Mononuclear cell (primary cell): ENCODE measurements at regions not wholly inside any gene's neighbourhood (a gene's known extent, or its start where the extent isn't known, plus 50 kb on each side); places are given as distances from the start of the nearest gene placed in this dataset.

Experiments
- H3K27me3 ChIP-seq: 2 replicates; pipeline ENCODE4 v1.6.0; 2011; ENCODE audit warnings: low read length, control low read depth; ENCODE audit not compliant: insufficient read depth
- H3K4me1 ChIP-seq: 2 replicates; pipeline ENCODE4 v1.5.1; 2011; ENCODE audit warnings: mild to moderate bottlenecking, low read length, control low read depth; ENCODE audit not compliant: insufficient read depth
- H3K4me3 ChIP-seq: 2 replicates; pipeline ENCODE4 v1.5.1; 2011; ENCODE audit warnings: mild to moderate bottlenecking, low read length, moderate library complexity
- H3K9me3 ChIP-seq: 2 replicates; pipeline ENCODE4 v1.5.1; 2011; ENCODE audit warnings: low read depth, mild to moderate bottlenecking, control low read depth, low read length

- Histone ChIP-seq H3K27me3 (peaks cover 29% of the 10 kb centered on the region), H3K4me3 (no peak overlapping the region), H3K4me1 (no peaks in the 10 kb centered on the region), H3K9me3 (no peaks in the 10 kb centered on the region)
These were observed 77.9 kb downstream of the TMEM30B start for GRCh38 chr14:61203081-61203753.

- peaks cover 36% of the 10 kb centered on the region for H3K27me3 ChIP-seq
- H3K9me3 ChIP-seq = no peaks in the 10 kb centered on the region
These were observed 79.0 kb downstream of the TMEM30B start for GRCh38 chr14:61202124-61202523.

GRCh38 chr14:61201171-61201570 is 80.0 kb downstream of the TMEM30B start:
- Histone ChIP-seq H3K4me3 (no peak overlapping the region), H3K9me3 (no peaks in the 10 kb centered on the region), H3K27me3 (peaks cover 36% of the 10 kb centered on the region), H3K4me1 (no peaks in the 10 kb centered on the region)

More at GRCh38 chr14:61202124-61202523, 79.0 kb downstream of the TMEM30B start:
- no peak overlapping the region for H3K4me3 ChIP-seq
- no peaks in the 10 kb centered on the region for H3K4me1 ChIP-seq

GRCh38 chr14:61197416-61197815 is 83.7 kb downstream of the TMEM30B start:
- peaks cover 31% of the 10 kb centered on the region for H3K27me3 ChIP-seq
- H3K4me1 ChIP-seq = no peaks in the 10 kb centered on the region
- no peaks in the 10 kb centered on the region for H3K9me3 ChIP-seq
- no peak overlapping the region for H3K4me3 ChIP-seq

- Histone ChIP-seq H3K4me3 (no peak overlapping the region), H3K9me3 (no peaks in the 10 kb centered on the region), H3K27me3 (peaks cover 37% of the 10 kb centered on the region), H3K4me1 (no peaks in the 10 kb centered on the region)
These were observed 84.3 kb downstream of the TMEM30B start for GRCh38 chr14:61196792-61197191.

- peaks cover 42% of the 10 kb centered on the region for H3K27me3 ChIP-seq
- no peak overlapping the region for H3K4me3 ChIP-seq
- no peaks in the 10 kb centered on the region for H3K4me1 ChIP-seq
- no peaks in the 10 kb centered on the region for H3K9me3 ChIP-seq
These were observed 85.1 kb downstream of the TMEM30B start for GRCh38 chr14:61196034-61196433.

- Histone ChIP-seq H3K9me3 (no peaks in the 10 kb centered on the region), H3K27me3 (peaks cover 45% of the 10 kb centered on the region), H3K4me1 (peaks cover 7% of the 10 kb centered on the region), H3K4me3 (no peak overlapping the region)
These were observed 87.7 kb downstream of the TMEM30B start for GRCh38 chr14:61193476-61193875.

- Histone ChIP-seq H3K27me3 (peaks cover 49% of the 10 kb centered on the region), H3K9me3 (no peaks in the 10 kb centered on the region), H3K4me1 (peaks cover 7% of the 10 kb centered on the region), H3K4me3 (no peak overlapping the region)
These were observed 88.1 kb downstream of the TMEM30B start for GRCh38 chr14:61192989-61193388.

GRCh38 chr14:61191733-61192132 is 89.4 kb downstream of the TMEM30B start:
- H3K4me3 ChIP-seq = no peak overlapping the region
- H3K9me3 ChIP-seq = no peaks in the 10 kb centered on the region
- peaks cover 55% of the 10 kb centered on the region for H3K27me3 ChIP-seq
- peaks cover 7% of the 10 kb centered on the region for H3K4me1 ChIP-seq

- Histone ChIP-seq H3K9me3 (no peaks in the 10 kb centered on the region), H3K27me3 (peaks cover 63% of the 10 kb centered on the region), H3K4me3 (no peak overlapping the region), H3K4me1 (peaks cover 7% of the 10 kb centered on the region)
These were observed 90.8 kb downstream of the TMEM30B start for GRCh38 chr14:61190341-61190740.

- H3K4me1 ChIP-seq = peaks cover 7% of the 10 kb centered on the region
- H3K27me3 ChIP-seq = peaks cover 70% of the 10 kb centered on the region
- H3K9me3 ChIP-seq = no peaks in the 10 kb centered on the region
- H3K4me3 ChIP-seq = no peak overlapping the region
These were observed 91.9 kb downstream of the TMEM30B start for GRCh38 chr14:61188978-61189808.

GRCh38 chr14:61188196-61188595 is 92.9 kb downstream of the TMEM30B start:
- no peaks in the 10 kb centered on the region for H3K9me3 ChIP-seq
- peaks cover 70% of the 10 kb centered on the region for H3K27me3 ChIP-seq
- H3K4me3 ChIP-seq = no peak overlapping the region
- peaks cover 7% of the 10 kb centered on the region for H3K4me1 ChIP-seq

GRCh38 chr14:61187196-61187905 is 93.8 kb downstream of the TMEM30B start:
- H3K4me1 ChIP-seq = peaks cover 7% of the 10 kb centered on the region
- H3K9me3 ChIP-seq = no peaks in the 10 kb centered on the region
- peaks cover 70% of the 10 kb centered on the region for H3K27me3 ChIP-seq
- no peak overlapping the region for H3K4me3 ChIP-seq

- H3K4me3 ChIP-seq = no peak overlapping the region
- no peaks in the 10 kb centered on the region for H3K9me3 ChIP-seq
- peaks cover 7% of the 10 kb centered on the region for H3K4me1 ChIP-seq
- peaks cover 62% of the 10 kb centered on the region for H3K27me3 ChIP-seq
These were observed 94.6 kb downstream of the TMEM30B start for GRCh38 chr14:61186341-61187195.
